ENCODE measurements at regions not wholly inside any gene's neighbourhood (a gene's known extent, or its start where the extent isn't known, plus 50 kb on each side); places are given as distances from the start of the nearest gene placed in this dataset.

GRCh38 chrX:95878874-95879273 lies 805.8 kb upstream of the DIAPH2 start:
- no peak for TF ChIP-seq CTCF (IDR thresholded peaks at IDR 0.05)
- no peak for TF ChIP-seq POLR2A (IDR thresholded peaks at IDR 0.05)
